GM23338 (cell line): ENCODE measurements at regions not wholly inside any gene's neighbourhood (a gene's known extent, or its start where the extent isn't known, plus 50 kb on each side); places are given as distances from the start of the nearest gene placed in this dataset.

Experiments used
- ATAC-seq: fragments of 200-7000 bp; cut with Tn5 transposase; 3 replicates; pipeline ENCODE4 v1.9.1; 2020
- DNase-seq: peaks from one replicate; pipeline ENCODE4 v3.0.0-alpha.2; 2015; ENCODE audit warnings: low spot score
- H2AFZ ChIP-seq: fragments of 200-600 bp; sonication (generic); 2 replicates; pipeline ENCODE4 v1.8.0; 2016; ENCODE audit warnings: antibody characterized with exemption, mild to moderate bottlenecking, moderate library complexity
- H3F3A ChIP-seq: fragments of 200-600 bp; sonication (generic); replicated peaks from 2 replicates; pipeline ENCODE4 v1.8.0; 2017; ENCODE audit warnings: antibody characterized with exemption, mixed run types, low read depth
- H3K27ac ChIP-seq: fragments of 200-600 bp; sonication (generic); 2 replicates; pipeline ENCODE4 v1.6.1; 2016; ENCODE audit warnings: low read depth
- H3K27me3 ChIP-seq: fragments of 200-600 bp; sonication (generic); 2 replicates; pipeline ENCODE4 v1.8.0; 2016; ENCODE audit warnings: mild to moderate bottlenecking, mixed run types, moderate library complexity; ENCODE audit not compliant: insufficient read depth
- H3K36me3 ChIP-seq: fragments of 200-600 bp; sonication (generic); 2 replicates; pipeline ENCODE4 v1.8.0; 2016; ENCODE audit warnings: mild to moderate bottlenecking; ENCODE audit not compliant: insufficient read depth
- H3K4me1 ChIP-seq: fragments of 200-600 bp; sonication (generic); 2 replicates; pipeline ENCODE4 v1.8.0; 2016; ENCODE audit warnings: mild to moderate bottlenecking, moderate library complexity; ENCODE audit not compliant: insufficient read depth
- H3K4me2 ChIP-seq: fragments of 200-600 bp; sonication (generic); 2 replicates; pipeline ENCODE4 v1.7.1; 2017; ENCODE audit warnings: mixed run types
- H3K4me3 ChIP-seq: fragments of 200-600 bp; sonication (generic); 2 replicates; pipeline ENCODE4 v1.6.1; 2016; ENCODE audit warnings: mixed run types
- H3K79me2 ChIP-seq: fragments of 200-600 bp; sonication (generic); replicated peaks from 2 replicates; pipeline ENCODE4 v1.8.0; 2017; ENCODE audit warnings: mild to moderate bottlenecking; ENCODE audit not compliant: insufficient read depth
- H3K9me2 ChIP-seq: fragments of 200-600 bp; sonication (generic); 2 replicates; pipeline ENCODE4 v1.8.0; 2017; ENCODE audit not compliant: insufficient read depth
- H4K20me1 ChIP-seq: fragments of 200-600 bp; sonication (generic); replicated peaks from 2 replicates; pipeline ENCODE4 v1.8.0; 2017; ENCODE audit warnings: mild to moderate bottlenecking; ENCODE audit not compliant: insufficient read depth
- H3K27ac Mint-ChIP-seq: 2 replicates; pipeline ENCODE4 v1.8.0; 2020; ENCODE audit warnings: inconsistent platforms, mild to moderate bottlenecking, moderate library complexity, mixed read lengths
- H3K27me3 Mint-ChIP-seq: 3 replicates; pipeline ENCODE4 v1.8.0; 2022; ENCODE audit warnings: low read depth, mild to moderate bottlenecking, moderate library complexity, mixed read lengths, inconsistent platforms; ENCODE audit not compliant: insufficient read depth, poor library complexity
- H3K36me3 Mint-ChIP-seq: 3 replicates; pipeline ENCODE4 v1.8.0; 2021; ENCODE audit warnings: low read depth, mild to moderate bottlenecking, inconsistent platforms, moderate library complexity, mixed read lengths
- H3K4me1 Mint-ChIP-seq: 3 replicates; pipeline ENCODE4 v1.8.0; 2020; ENCODE audit warnings: mild to moderate bottlenecking, inconsistent platforms, mixed read lengths
- H3K4me3 Mint-ChIP-seq: 3 replicates; pipeline ENCODE4 v1.8.0; 2021; ENCODE audit warnings: moderate library complexity, mild to moderate bottlenecking, inconsistent platforms, mixed read lengths
- H3K9me3 Mint-ChIP-seq: 3 replicates; pipeline ENCODE4 v1.8.0; 2020; ENCODE audit warnings: moderate library complexity, mild to moderate bottlenecking, inconsistent platforms, mixed read lengths
- CREB1 ChIP-seq: fragments of 250-450 bp; sonication (Bioruptor Pico); IDR thresholded peaks from 2 replicates; pipeline ENCODE4 v1.5.0; 2020; ENCODE audit warnings: low read depth, mild to moderate bottlenecking, moderate library complexity
- CTCF ChIP-seq, 2 experiments: fragments of 200-600 bp in 1 of 2; sonication (generic) in 1 of 2; conservative IDR thresholded peaks; 2 replicates each; pipeline versions ENCODE4 v1.5.1 to v1.6.1; 2016 to 2017; ENCODE audit warnings: antibody characterized with exemption in 2 of 2, low read depth in 2 of 2, mild to moderate bottlenecking in 2 of 2, moderate library complexity in 1 of 2
- EZH2 ChIP-seq: fragments of 200-600 bp; sonication (generic); IDR thresholded peaks from one replicate; pipeline ENCODE4 v1.8.0; 2017; ENCODE audit warnings: antibody characterized with exemption, mild to moderate bottlenecking, low read depth; ENCODE audit not compliant: unreplicated experiment
- JUNB ChIP-seq: IDR thresholded peaks from one replicate; pipeline ENCODE4 v1.6.1; 2016; ENCODE audit warnings: antibody characterized with exemption; ENCODE audit not compliant: unreplicated experiment
- NANOG ChIP-seq: IDR thresholded peaks from 2 replicates; pipeline ENCODE4 v1.6.1; 2016; ENCODE audit warnings: antibody characterized with exemption, borderline replicate concordance
- STAT1 ChIP-seq: IDR thresholded peaks from one replicate; pipeline ENCODE4 v1.6.1; 2016; ENCODE audit warnings: antibody characterized with exemption; ENCODE audit not compliant: unreplicated experiment
- ZNF114 ChIP-seq: fragments of 250-450 bp; sonication (Bioruptor Pico); IDR thresholded peaks from 2 replicates; pipeline ENCODE4 v1.5.0; 2020; ENCODE audit warnings: mild to moderate bottlenecking, moderate library complexity
- ZNF331 ChIP-seq: fragments of 250-450 bp; sonication (Bioruptor Pico); IDR thresholded peaks from 2 replicates; pipeline ENCODE4 v1.5.0; 2020; ENCODE audit warnings: low read depth, mild to moderate bottlenecking, moderate library complexity
- TF ChIP-seq, protein P1 (sequence below): IDR thresholded peaks from one replicate; pipeline ENCODE4 v1.6.1; 2018; ENCODE audit warnings: antibody characterized with exemption; ENCODE audit not compliant: unreplicated experiment
- TF ChIP-seq, protein P2 (sequence below): IDR thresholded peaks from 2 replicates; pipeline ENCODE4 v1.6.1; 2016; ENCODE audit warnings: antibody characterized with exemption

DNA sequence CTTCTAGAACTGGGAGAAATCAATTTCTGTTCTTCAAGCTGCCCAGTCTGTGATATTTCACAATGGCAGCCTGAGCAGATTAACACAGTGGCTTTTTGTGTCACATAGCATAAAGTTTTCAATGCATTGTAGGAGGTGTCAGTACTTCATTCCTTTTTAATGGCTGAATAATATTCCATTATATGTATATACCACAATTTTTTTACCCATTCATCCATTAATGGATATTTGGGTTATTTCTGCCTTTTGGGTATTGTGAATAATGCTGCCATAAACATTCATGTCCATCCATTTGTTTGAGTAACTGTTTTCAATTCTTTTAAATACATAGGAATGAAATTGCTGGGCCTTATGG lies 191.5 kb downstream of the SETD4 start:
- H3K4me1 ChIP-seq: no peaks in the 10 kb centered on the region
- TF ChIP-seq, protein P1, sequence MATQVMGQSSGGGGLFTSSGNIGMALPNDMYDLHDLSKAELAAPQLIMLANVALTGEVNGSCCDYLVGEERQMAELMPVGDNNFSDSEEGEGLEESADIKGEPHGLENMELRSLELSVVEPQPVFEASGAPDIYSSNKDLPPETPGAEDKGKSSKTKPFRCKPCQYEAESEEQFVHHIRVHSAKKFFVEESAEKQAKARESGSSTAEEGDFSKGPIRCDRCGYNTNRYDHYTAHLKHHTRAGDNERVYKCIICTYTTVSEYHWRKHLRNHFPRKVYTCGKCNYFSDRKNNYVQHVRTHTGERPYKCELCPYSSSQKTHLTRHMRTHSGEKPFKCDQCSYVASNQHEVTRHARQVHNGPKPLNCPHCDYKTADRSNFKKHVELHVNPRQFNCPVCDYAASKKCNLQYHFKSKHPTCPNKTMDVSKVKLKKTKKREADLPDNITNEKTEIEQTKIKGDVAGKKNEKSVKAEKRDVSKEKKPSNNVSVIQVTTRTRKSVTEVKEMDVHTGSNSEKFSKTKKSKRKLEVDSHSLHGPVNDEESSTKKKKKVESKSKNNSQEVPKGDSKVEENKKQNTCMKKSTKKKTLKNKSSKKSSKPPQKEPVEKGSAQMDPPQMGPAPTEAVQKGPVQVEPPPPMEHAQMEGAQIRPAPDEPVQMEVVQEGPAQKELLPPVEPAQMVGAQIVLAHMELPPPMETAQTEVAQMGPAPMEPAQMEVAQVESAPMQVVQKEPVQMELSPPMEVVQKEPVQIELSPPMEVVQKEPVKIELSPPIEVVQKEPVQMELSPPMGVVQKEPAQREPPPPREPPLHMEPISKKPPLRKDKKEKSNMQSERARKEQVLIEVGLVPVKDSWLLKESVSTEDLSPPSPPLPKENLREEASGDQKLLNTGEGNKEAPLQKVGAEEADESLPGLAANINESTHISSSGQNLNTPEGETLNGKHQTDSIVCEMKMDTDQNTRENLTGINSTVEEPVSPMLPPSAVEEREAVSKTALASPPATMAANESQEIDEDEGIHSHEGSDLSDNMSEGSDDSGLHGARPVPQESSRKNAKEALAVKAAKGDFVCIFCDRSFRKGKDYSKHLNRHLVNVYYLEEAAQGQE: no peak
- no peak overlapping the region for H3K27ac ChIP-seq
- Mint-ChIP-seq H3K4me3 (no peak overlapping the region), H3K27ac (no peak overlapping the region), H3K36me3 (no peaks in the 10 kb centered on the region), H3K4me1 (no peaks in the 10 kb centered on the region), H3K9me3 (peaks cover 4% of the 10 kb centered on the region; the same call in 1 of the 3 replicates), H3K27me3 (peaks cover 2% of the 10 kb centered on the region)
- H3K36me3 ChIP-seq: no peaks in the 10 kb centered on the region
- H3K4me3 ChIP-seq: no peak overlapping the region
- DNase-seq (no peak), ATAC-seq (no peak)
- H2AFZ ChIP-seq: no peak overlapping the region
- no peaks in the 10 kb centered on the region for H4K20me1 ChIP-seq
- no peaks in the 10 kb centered on the region for H3K79me2 ChIP-seq
- H3K4me2 ChIP-seq: no peak overlapping the region
- H3K9me2 ChIP-seq: 0 out of 2 replicates have a peak, but pooled peaks cover 14% of the 10 kb centered on the region
- H3K27me3 ChIP-seq: no peaks in the 10 kb centered on the region
- no peaks in the 10 kb centered on the region for H3F3A ChIP-seq

DNA sequence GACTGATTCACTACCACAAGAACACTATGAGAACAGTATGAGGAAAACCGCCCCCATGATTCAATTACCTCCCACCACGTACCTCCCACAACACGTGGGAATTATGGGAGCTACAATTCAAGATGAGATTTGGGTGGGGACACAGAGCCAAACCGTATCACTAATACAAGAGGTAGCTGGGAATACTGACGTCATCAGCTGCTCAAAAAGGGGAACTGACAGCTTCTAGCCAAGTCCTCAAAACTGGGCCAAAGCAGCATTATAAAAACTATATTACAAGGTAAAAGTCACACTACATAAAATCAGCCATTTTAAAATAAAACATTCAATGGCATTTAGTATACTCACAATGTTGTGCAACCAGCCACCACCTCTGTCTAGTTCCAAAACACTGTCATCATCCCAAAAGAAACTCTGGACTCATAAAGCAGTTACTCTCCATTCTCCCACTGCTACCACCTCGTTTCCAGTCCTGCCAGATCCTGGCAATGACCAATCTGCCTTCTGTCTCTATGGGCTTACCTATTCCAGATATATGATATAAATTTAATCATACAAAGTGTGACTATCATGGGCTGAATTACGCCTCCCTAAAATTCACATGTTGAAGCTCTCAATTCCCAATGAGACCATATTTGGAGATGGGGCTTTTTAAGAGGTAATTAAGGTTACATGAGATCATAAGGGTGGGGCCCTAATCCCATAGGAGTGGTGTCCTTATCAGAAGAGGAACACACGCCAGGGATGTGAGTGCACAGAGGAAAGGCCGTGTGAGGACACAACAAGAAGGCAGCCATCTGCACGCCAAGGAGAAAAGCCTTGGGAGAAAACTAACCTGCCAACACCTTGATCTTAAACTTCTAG lies 192.1 kb downstream of the SETD4 start:
- ATAC-seq: no peak
- H3K36me3 ChIP-seq: no peaks in the 10 kb centered on the region
- no peaks in the 10 kb centered on the region for H3K36me3 Mint-ChIP-seq
- no peak for TF ChIP-seq ZNF114 (CRISPR knock-in tag)
- TF ChIP-seq CTCF (conservative IDR thresholded peaks at IDR 0.05; ENCODE audit: low read depth in 2 of 2): no peak
- TF ChIP-seq, protein P1: no peak
- TF ChIP-seq CREB1 (CRISPR knock-in tag): no peak
- no peak for TF ChIP-seq JUNB
- no peak for TF ChIP-seq EZH2
- no peak for TF ChIP-seq NANOG
- TF ChIP-seq, protein P2, sequence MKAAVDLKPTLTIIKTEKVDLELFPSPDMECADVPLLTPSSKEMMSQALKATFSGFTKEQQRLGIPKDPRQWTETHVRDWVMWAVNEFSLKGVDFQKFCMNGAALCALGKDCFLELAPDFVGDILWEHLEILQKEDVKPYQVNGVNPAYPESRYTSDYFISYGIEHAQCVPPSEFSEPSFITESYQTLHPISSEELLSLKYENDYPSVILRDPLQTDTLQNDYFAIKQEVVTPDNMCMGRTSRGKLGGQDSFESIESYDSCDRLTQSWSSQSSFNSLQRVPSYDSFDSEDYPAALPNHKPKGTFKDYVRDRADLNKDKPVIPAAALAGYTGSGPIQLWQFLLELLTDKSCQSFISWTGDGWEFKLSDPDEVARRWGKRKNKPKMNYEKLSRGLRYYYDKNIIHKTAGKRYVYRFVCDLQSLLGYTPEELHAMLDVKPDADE: no peak
- TF ChIP-seq ZNF331 (CRISPR knock-in tag): no peak
- no peak for TF ChIP-seq STAT1

More for the DNA sequence above, 192.1 kb downstream of the SETD4 start:
- H4K20me1 ChIP-seq: no peaks in the 10 kb centered on the region
- Mint-ChIP-seq H3K4me3 (no peak overlapping the region), H3K27me3 (peaks cover 2% of the 10 kb centered on the region), H3K4me1 (no peaks in the 10 kb centered on the region), H3K9me3 (peaks cover 4% of the 10 kb centered on the region; the same call in 1 of the 3 replicates), H3K27ac (no peak overlapping the region)
- no peaks in the 10 kb centered on the region for H3K79me2 ChIP-seq
- no peaks in the 10 kb centered on the region for H3K27me3 ChIP-seq
- H2AFZ ChIP-seq: no peak overlapping the region
- no peak overlapping the region for H3K4me2 ChIP-seq
- H3K9me2 ChIP-seq: 0 out of 2 replicates have a peak, but pooled peaks cover 14% of the 10 kb centered on the region
- DNase-seq: no peak
- no peak overlapping the region for H3K27ac ChIP-seq
- no peaks in the 10 kb centered on the region for H3F3A ChIP-seq
- no peak overlapping the region for H3K4me3 ChIP-seq
- no peaks in the 10 kb centered on the region for H3K4me1 ChIP-seq
